ENCODE measurements at regions not wholly inside any gene's neighbourhood (a gene's known extent, or its start where the extent isn't known, plus 50 kb on each side); places are given as distances from the start of the nearest gene placed in this dataset.

GRCh38 chr6:8242885-8243284 is 140.5 kb upstream of the EEF1E1 start:
- TF ChIP-seq POLR2A (IDR thresholded peaks at IDR 0.05): no peak
- TF ChIP-seq CTCF (IDR thresholded peaks at IDR 0.05): no peak
- no peaks in the 10 kb centered on the region for H3K4me1 ChIP-seq
- WGBS, 4 donors: 58 to 73% (median 71%) methylated on average over 3 of the region's 3 CpGs
- ATAC-seq (no peak), DNase-seq (no peak)
- no peaks in the 10 kb centered on the region for H3K36me3 ChIP-seq
- H3K27me3 ChIP-seq: peaks cover 0 to 11% (median 0%) of the 10 kb centered on the region in 9 donors
- H3K9me3 ChIP-seq: no peaks in the 10 kb centered on the region
- intact Hi-C loops (cut with DNase I): no loop called here
- no peak overlapping the region for H3K4me3 ChIP-seq
- no peak overlapping the region for H3K27ac ChIP-seq

GRCh38 chr6:8240301-8240700 is 138.0 kb upstream of the EEF1E1 start:
- H3K36me3 ChIP-seq: no peaks in the 10 kb centered on the region
- intact Hi-C loops (cut with DNase I): no loop called here

GRCh38 chr6:8238773-8239683 is 136.7 kb upstream of the EEF1E1 start:
- H3K4me1 ChIP-seq: no peaks in the 10 kb centered on the region
- 46 to 52% (median 51%) methylated on average over 10 of the region's 10 CpGs for WGBS, 4 donors
- no peak overlapping the region for H3K4me3 ChIP-seq
- peaks cover 0 to 20% (median 0%) of the 10 kb centered on the region in 9 donors for H3K27me3 ChIP-seq
- intact Hi-C loops (cut with DNase I): no loop called here
- H3K27ac ChIP-seq: no peak overlapping the region
- no peak for DNase-seq
- no peaks in the 10 kb centered on the region for H3K36me3 ChIP-seq
- TF ChIP-seq CTCF (IDR thresholded peaks at IDR 0.05) (no peak), POLR2A (IDR thresholded peaks at IDR 0.05) (no peak)
- ATAC-seq: no peak
- no peaks in the 10 kb centered on the region for H3K9me3 ChIP-seq

More at GRCh38 chr6:8240301-8240700, 138.0 kb upstream of the EEF1E1 start:
- 75 to 84% (median 79%) methylated on average over 7 of the region's 7 CpGs for WGBS, 4 donors
- Histone ChIP-seq H3K27me3 (peaks cover 0 to 18% (median 0%) of the 10 kb centered on the region in 9 donors), H3K4me3 (no peak overlapping the region), H3K4me1 (no peaks in the 10 kb centered on the region), H3K27ac (no peak overlapping the region), H3K9me3 (no peaks in the 10 kb centered on the region)
- TF ChIP-seq POLR2A (IDR thresholded peaks at IDR 0.05) (no peak), CTCF (IDR thresholded peaks at IDR 0.05) (no peak)
- ATAC-seq (no peak), DNase-seq (no peak)

- Histone ChIP-seq H3K9me3 (no peaks in the 10 kb centered on the region), H3K4me3 (no peak overlapping the region), H3K27ac (no peak overlapping the region), H3K36me3 (no peaks in the 10 kb centered on the region), H3K4me1 (no peaks in the 10 kb centered on the region), H3K27me3 (peaks cover 0 to 20% (median 0%) of the 10 kb centered on the region in 9 donors)
- TF ChIP-seq POLR2A (IDR thresholded peaks at IDR 0.05) (no peak), CTCF (IDR thresholded peaks at IDR 0.05) (no peak)
- intact Hi-C loops (cut with DNase I): no loop called here
- WGBS, 4 donors: 12 to 20% (median 16%) methylated on average over 3 of the region's 3 CpGs
- ATAC-seq: no peak
- DNase-seq: no peak
These were observed 135.3 kb upstream of the EEF1E1 start for GRCh38 chr6:8237668-8238067.
